ENCODE measurements at regions not wholly inside any gene's neighbourhood (a gene's known extent, or its start where the extent isn't known, plus 50 kb on each side); places are given as distances from the start of the nearest gene placed in this dataset.
"Not testable (repeated sequence)": the region's sequence is repeated elsewhere in the genome, so short reads cannot be mapped to it uniquely, and the experiment has no call there.

DNA sequence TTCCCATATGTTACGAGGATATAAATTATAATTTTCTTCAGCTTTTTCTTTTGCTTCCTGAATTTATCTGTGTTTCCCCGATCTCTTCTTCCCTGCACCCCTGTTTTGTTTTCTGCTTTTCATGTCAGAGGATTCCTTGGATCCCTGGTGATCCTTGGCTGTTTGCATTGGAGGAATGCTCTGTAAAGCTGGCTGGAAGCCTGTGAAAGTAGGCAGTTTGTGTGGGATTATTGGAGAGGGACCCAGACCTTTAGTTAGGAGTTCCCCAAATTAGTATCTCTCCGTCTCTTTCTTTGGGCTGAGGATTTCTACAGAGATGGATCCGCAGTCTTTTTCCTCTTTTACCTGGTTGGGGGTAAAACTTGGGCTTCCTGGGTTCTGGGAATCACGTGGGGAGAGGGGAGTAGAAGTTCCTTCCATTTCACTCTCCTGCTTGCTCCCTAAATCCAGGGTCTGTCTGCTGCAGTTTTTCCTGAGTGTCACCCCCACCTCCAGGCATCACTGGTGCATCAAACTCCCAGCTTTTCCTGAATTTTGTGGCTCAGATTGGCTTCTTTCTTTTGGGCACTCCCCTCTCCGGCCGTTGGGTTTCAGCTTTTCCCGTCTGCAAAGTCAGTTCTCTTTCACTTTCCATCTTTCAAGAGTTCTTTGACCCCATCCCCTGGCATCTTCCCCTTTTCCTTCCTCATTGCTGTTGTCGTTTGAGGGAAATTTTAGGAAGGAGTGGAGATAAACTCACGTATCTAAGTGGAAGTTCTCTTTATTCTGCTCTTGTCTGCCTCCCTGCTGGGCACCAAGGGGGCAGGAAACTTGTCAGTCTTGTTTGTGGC is 79.1 kb upstream of the ALX4 start (continued):
- TF ChIP-seq ZNF788 (CRISPR knock-in tag; IDR thresholded peaks at IDR 0.05; ENCODE audit: borderline replicate concordance): no peak

DNA sequence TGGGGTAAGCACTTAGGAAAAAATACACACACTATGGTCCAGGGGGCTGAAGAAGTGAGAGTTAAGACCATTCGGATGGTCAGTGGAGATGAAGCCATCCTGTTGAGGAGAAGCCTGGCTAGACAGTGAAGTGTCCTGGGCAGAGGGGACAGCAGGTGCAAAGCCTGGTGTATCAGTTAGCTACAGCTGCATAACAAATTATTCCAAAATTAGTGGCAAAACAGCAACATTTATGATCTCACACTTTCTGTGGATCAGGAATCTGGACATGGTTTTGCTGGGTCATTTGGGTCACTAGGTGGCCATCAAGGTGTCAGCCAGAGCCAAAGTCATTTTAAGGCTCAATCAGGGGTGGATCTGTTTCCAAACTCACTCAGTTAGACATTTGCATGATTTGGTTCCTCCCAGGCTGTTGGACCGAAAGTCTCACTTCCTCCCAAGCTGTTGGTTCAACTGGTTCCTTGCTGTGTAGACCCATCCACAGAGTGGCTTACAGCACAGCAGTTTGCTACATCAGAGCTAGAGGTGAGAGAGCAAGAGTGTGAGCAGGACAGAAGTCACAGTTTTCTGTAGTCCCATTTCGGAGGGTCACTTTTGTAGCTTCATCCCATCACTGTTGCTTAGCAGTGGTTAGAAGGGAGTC is 80.1 kb upstream of the ALX4 start:
- H3K27ac ChIP-seq (ENCODE audit: extremely low read length, insufficient read depth, low read length): no peak overlapping the region
- no peaks in the 10 kb centered on the region; the same call in 1 of the 2 replicates for H3K9me3 ChIP-seq (ENCODE audit: low read length)
- in situ Hi-C loops (cut with HindIII; ENCODE audit: extremely low pct_ligation_motif_present, low pct_unique_long_range_greater_than_20kb) (no loop called here), intact Hi-C loops (cut with micrococcal nuclease; ENCODE audit: unreplicated experiment) (no loop called here)
- no peak overlapping the region for H2AFZ ChIP-seq (ENCODE audit: low read length)
- ATAC-seq: no peak
- H3K9ac ChIP-seq (ENCODE audit: insufficient read depth, low read depth, low read length): no peak overlapping the region
- FAIRE-seq: no peak
- TF ChIP-seq RBAK (CRISPR knock-in tag; IDR thresholded peaks at IDR 0.05) (peak; percentile 84; the same call in 1 of the 2 replicates), ATF7-NPFF (CRISPR knock-in tag; IDR thresholded peaks at IDR 0.05; ENCODE audit: low read depth) (no peak)
- no TSS peak for BruUV-seq (replicated peaks)
- no peaks in the 10 kb centered on the region for H3K4me1 ChIP-seq (ENCODE audit: insufficient read depth, low read length)
- no peaks in the 10 kb centered on the region for H3K36me3 ChIP-seq (replicated peaks in 1 of 2; ENCODE audit: control insufficient read depth in 1 of 2, insufficient read depth in 2 of 2, low read length in 2 of 2)
- no peak overlapping the region for H3K4me2 ChIP-seq (ENCODE audit: low read depth, low read length)
- 22% methylated on average over 2 of the region's 3 CpGs for WGBS (ENCODE audit: low lambda C conversion rate)
- CTCF ChIA-PET (ENCODE audit: low intra/inter-chr PET ratio, low total read pairs): no interaction called here
- no peaks in the 10 kb centered on the region for H4K20me1 ChIP-seq (ENCODE audit: insufficient read depth, low read length)
- POLR2A ChIA-PET: no interaction called here
- DNase-seq (ENCODE audit: low spot score): no peak
- no peaks in the 10 kb centered on the region for H3K79me2 ChIP-seq (ENCODE audit: insufficient read depth, low read length)
- H3K27me3 ChIP-seq (ENCODE audit: control insufficient read depth in 1 of 2, insufficient read depth in 2 of 2, low read length in 2 of 2): no peaks in the 10 kb centered on the region; a peak in 1 of 5 replicates
- no peak overlapping the region for H3K4me3 ChIP-seq (replicated peaks in 1 of 3; ENCODE audit: insufficient read depth in 1 of 3, low read depth in 2 of 3, low read length in 3 of 3)

DNA sequence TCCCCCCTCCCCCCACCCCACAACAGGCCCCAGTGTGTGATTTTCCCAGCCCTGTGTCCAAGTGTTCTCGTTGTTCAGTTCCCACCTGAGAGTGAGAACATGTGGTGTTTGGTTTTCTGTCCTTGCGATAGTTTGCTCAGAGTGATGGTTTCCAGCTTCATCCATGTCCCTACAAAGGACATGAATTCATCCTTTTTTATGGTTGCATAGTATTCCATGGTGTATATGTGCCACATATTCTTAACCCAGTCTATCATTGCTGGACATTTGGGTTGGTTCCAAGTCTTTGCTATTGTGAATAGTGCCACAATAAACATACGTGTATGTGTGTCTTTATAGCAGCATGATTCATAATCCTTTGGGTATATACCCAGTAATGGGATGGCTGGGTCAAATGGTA is 81.1 kb upstream of the ALX4 start:
- H3K36me3 ChIP-seq (replicated peaks in 1 of 2; ENCODE audit: control insufficient read depth in 1 of 2, insufficient read depth in 2 of 2, low read length in 2 of 2); H3K4me1 ChIP-seq (ENCODE audit: insufficient read depth, low read length); BruUV-seq (replicated peaks); DNase-seq (ENCODE audit: low spot score); in situ Hi-C loops (cut with HindIII; ENCODE audit: extremely low pct_ligation_motif_present, low pct_unique_long_range_greater_than_20kb); H3K4me3 ChIP-seq (replicated peaks in 1 of 3; ENCODE audit: insufficient read depth in 1 of 3, low read depth in 2 of 3, low read length in 3 of 3); CTCF ChIA-PET (ENCODE audit: low intra/inter-chr PET ratio, low total read pairs); H3K9me3 ChIP-seq (ENCODE audit: low read length); H3K9ac ChIP-seq (ENCODE audit: insufficient read depth, low read depth, low read length); H3K27me3 ChIP-seq (ENCODE audit: control insufficient read depth in 1 of 2, insufficient read depth in 2 of 2, low read length in 2 of 2); ATAC-seq; H2AFZ ChIP-seq (ENCODE audit: low read length); POLR2A ChIA-PET; H3K27ac ChIP-seq (ENCODE audit: extremely low read length, insufficient read depth, low read length); FAIRE-seq; H3K79me2 ChIP-seq (ENCODE audit: insufficient read depth, low read length); H4K20me1 ChIP-seq (ENCODE audit: insufficient read depth, low read length); intact Hi-C loops (cut with micrococcal nuclease; ENCODE audit: unreplicated experiment); H3K4me2 ChIP-seq (ENCODE audit: low read depth, low read length): not testable (repeated sequence)
- 23% methylated on average over 3 of the region's 3 CpGs for WGBS (ENCODE audit: low lambda C conversion rate)

DNA sequence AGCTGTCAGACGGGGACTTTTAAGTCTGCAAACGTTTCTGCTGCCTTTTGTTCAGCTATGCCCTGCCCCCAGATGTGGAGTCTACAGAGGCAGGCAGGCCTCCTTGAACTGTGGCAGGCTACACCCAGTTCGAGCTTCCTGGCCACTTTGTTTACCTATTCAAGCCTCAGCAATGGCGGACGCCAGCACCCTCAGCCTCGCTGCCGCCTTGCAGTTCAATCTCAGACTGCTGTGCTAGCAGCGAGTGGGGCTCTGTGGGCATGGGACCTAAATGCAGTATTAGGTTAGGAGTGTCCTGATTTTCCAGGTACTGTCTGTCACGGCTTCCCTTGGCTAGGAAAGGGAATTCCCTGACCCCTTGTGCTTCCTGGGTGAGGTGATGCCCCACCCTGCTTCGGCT is 86.8 kb upstream of the ALX4 start:
- in situ Hi-C loops (cut with HindIII; ENCODE audit: extremely low pct_ligation_motif_present, low pct_unique_long_range_greater_than_20kb); H3K79me2 ChIP-seq (ENCODE audit: insufficient read depth, low read length); FAIRE-seq; CTCF ChIA-PET (ENCODE audit: low intra/inter-chr PET ratio, low total read pairs); H3K9ac ChIP-seq (ENCODE audit: insufficient read depth, low read depth, low read length); H3K27ac ChIP-seq (ENCODE audit: extremely low read length, insufficient read depth, low read length); H3K4me3 ChIP-seq (replicated peaks in 1 of 3; ENCODE audit: insufficient read depth in 1 of 3, low read depth in 2 of 3, low read length in 3 of 3); H3K4me1 ChIP-seq (ENCODE audit: insufficient read depth, low read length); DNase-seq (ENCODE audit: low spot score); intact Hi-C loops (cut with micrococcal nuclease; ENCODE audit: unreplicated experiment); H4K20me1 ChIP-seq (ENCODE audit: insufficient read depth, low read length); H3K36me3 ChIP-seq (replicated peaks in 1 of 2; ENCODE audit: control insufficient read depth in 1 of 2, insufficient read depth in 2 of 2, low read length in 2 of 2); ATAC-seq; H3K9me3 ChIP-seq (ENCODE audit: low read length); BruUV-seq (replicated peaks); H2AFZ ChIP-seq (ENCODE audit: low read length); POLR2A ChIA-PET; H3K4me2 ChIP-seq (ENCODE audit: low read depth, low read length): not testable (repeated sequence)
- 6% methylated on average over 5 of the region's 10 CpGs for WGBS (ENCODE audit: low lambda C conversion rate)
- H3K27me3 ChIP-seq (ENCODE audit: control insufficient read depth in 1 of 2, insufficient read depth in 2 of 2, low read length in 2 of 2): peaks cover 4 to 12% of the 10 kb centered on the region in 2 experiments; a peak in 3 of 5 replicates
